LNCaP clone FGC (cell line): ENCODE measurements at regions not wholly inside any gene's neighbourhood (a gene's known extent, or its start where the extent isn't known, plus 50 kb on each side); places are given as distances from the start of the nearest gene placed in this dataset.
A peak's percentile ranks its signal among the peaks of the same experiment; 100 is the strongest.

Source experiments
- DNase-seq: peaks from one replicate; pipeline ENCODE4 v3.0.0-alpha.2; 2011; ENCODE audit warnings: low read depth
- H3K4me3 ChIP-seq: 2 replicates; pipeline ENCODE4 v1.5.1; 2011; ENCODE audit warnings: mild to moderate bottlenecking, low read depth, low read length, control low read depth
- TF ChIP-seq, protein P1 (sequence below): IDR thresholded peaks from 2 replicates; pipeline ENCODE4 v1.5.1; 2012; ENCODE audit warnings: mild to moderate bottlenecking; ENCODE audit not compliant: control insufficient read depth, insufficient read depth; ENCODE audit errors: extremely low read depth

DNA sequence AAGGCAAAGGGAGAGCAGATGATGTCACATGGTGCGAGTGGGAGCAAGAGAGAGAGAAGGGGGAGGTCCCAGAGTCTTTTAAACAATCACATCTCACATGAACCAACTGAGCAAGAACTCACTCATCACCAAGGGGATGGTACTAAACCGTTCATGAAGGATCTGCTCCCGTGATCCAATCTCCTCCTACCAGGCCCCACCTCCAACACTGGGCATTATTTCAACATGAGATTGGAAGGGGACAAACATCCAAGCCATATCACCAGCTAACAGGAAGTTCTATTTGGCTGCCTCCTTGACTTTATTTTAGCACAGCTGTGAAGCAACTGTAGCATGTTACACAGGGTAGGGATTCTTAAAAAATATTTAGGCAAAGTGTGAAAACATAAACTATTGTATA, 102.5 kb downstream of the DDIT4L start:
- TF ChIP-seq, protein P1, sequence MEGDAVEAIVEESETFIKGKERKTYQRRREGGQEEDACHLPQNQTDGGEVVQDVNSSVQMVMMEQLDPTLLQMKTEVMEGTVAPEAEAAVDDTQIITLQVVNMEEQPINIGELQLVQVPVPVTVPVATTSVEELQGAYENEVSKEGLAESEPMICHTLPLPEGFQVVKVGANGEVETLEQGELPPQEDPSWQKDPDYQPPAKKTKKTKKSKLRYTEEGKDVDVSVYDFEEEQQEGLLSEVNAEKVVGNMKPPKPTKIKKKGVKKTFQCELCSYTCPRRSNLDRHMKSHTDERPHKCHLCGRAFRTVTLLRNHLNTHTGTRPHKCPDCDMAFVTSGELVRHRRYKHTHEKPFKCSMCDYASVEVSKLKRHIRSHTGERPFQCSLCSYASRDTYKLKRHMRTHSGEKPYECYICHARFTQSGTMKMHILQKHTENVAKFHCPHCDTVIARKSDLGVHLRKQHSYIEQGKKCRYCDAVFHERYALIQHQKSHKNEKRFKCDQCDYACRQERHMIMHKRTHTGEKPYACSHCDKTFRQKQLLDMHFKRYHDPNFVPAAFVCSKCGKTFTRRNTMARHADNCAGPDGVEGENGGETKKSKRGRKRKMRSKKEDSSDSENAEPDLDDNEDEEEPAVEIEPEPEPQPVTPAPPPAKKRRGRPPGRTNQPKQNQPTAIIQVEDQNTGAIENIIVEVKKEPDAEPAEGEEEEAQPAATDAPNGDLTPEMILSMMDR: no peak

DNA sequence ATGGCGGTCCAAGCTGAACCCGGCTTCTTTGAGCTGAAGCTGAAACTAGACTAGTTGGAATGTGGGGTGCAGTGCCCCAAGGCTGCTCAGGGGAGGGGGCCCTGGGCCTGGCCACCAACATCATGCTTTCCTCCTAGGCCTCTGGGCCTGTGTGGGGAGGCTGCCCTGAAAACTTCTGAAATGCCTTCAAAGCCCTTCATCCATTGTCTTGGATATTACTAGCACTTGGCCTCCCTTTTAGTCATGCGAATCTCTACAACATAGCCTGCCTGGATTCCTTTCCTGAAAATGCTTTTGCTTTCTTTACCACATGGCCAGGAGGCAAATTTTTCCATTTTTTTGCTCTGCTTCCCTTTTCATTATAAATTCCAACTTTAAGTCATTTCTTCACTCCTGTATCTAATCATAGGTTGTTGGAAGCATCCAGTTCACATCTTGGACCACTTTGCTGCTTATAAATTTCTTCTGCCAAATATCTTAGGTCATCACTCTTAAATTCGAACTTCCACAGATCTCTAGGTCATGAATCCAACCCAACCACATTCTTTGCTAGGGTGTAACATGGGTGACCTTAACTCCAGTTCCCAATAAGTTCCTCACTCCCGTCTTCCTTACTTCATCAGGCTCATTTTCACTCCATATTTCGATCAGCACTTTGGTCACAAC, 103.4 kb downstream of the DDIT4L start:
- TF ChIP-seq, protein P1: no peak
- no peak overlapping the region for H3K4me3 ChIP-seq
- DNase-seq: no peak

More for the DNA sequence above, 102.5 kb downstream of the DDIT4L start:
- no peak for DNase-seq
- no peak overlapping the region for H3K4me3 ChIP-seq

DNA sequence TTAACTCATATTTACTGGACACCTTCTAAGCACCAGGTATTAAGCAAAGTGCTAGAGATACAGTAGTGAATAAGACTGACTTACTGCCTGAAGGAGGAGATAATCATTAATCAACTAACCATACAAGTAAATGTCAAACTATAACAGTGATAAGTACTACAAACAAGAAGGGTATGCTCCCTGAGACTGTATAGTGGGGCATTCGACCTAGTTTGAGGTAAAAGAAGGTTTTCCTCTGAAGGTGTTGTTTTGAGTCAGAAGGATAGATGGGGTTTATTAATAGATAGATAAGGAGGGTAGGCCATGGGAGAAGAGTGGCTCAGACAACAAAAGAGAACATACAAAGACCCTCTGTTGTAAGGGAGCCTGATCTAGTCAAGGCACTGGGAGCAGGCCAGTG, 105.4 kb downstream of the DDIT4L start:
- no peak for DNase-seq
- no peak overlapping the region for H3K4me3 ChIP-seq
- TF ChIP-seq, protein P1: no peak

DNA sequence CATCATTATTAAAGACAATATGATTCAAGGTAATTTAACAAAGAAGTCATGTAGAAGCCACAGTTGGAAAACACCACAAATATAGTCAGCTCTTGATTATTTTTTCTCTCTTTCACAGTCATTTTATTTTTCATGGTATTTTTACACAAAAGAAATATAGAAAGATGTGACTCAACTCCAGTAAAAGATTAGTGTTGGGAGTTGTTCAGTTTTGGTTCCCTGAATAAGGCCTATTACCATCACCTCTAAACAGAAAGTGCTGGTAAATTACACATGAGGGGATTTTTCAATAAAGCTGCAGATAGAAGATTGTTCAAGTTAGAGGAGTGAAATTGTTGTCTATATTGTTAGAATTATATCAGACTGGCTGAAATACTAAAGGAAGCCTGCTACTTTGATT, 107.0 kb downstream of the DDIT4L start:
- TF ChIP-seq, protein P1: no peak
- no peak for DNase-seq
- no peak overlapping the region for H3K4me3 ChIP-seq

DNA sequence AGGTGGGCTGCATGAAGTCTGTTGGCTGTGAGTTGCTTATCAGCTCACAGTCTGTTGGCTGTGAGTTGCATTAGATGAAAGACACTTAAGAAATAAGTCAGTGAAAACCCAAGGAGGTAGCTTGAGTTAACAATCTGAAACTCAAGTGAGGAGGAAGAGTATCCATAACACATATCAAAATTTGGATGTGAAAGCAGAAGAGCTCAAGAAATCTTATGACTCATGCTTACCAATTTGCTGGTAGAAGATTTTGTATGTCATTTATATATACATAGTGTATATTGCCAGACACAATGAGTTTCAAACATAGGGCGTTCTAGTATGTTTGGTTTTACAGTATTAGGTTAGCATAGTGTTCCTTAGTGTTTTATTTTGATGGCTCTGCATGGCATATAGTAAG, 107.4 kb downstream of the DDIT4L start:
- peak; percentile 85 for DNase-seq
- TF ChIP-seq, protein P1: no peak
- no peak overlapping the region for H3K4me3 ChIP-seq

DNA sequence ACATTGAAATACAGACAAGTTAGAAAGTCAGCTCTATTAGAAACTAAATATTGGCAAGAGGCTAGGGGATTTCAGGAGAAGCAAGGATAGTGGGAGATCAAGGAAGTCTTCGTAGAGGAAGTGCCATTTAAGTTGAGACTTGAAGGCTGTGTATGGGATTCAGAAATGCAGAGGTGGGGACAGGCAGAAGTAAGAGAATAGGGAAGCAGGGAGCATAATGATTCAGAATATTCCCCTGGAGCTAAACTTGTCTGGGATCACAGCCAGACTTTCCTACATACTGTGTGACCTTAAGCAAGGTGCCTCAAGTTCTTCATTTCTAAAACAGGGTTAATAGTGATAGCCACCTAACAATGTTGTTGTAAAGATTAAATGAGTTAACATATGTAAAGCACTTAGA, 108.8 kb downstream of the DDIT4L start:
- TF ChIP-seq, protein P1: no peak
- no peak overlapping the region for H3K4me3 ChIP-seq
- no peak for DNase-seq

DNA sequence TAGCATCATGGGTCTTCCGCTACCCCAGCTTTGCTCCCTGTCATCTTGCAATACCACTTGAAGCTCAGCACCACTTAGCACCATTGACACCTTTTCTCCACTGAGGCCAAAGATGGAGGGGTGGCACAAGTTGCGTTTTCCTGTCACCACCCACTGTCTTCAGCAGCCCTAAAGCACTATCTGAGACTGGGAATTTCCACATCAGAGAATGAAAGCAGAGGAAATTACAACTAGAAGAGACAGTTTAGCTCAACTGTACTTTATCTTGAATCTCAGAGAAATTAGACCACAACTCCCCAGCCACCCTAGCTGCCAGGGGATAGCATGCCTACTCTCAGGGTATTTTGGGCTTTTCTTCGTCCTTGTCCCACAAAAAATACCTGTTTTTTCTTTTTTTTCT, 111.0 kb downstream of the DDIT4L start:
- no peak overlapping the region for H3K4me3 ChIP-seq
- DNase-seq: no peak
- TF ChIP-seq, protein P1: no peak
